GM12892 (cell line): ENCODE measurements at regions not wholly inside any gene's neighbourhood (a gene's known extent, or its start where the extent isn't known, plus 50 kb on each side); places are given as distances from the start of the nearest gene placed in this dataset.

Experiments used
- POLR2A ChIP-seq: IDR thresholded peaks from 2 replicates; pipeline ENCODE4 v1.6.1; 2011; ENCODE audit warnings: low read depth, low read length, control low read depth
- TAF1 ChIP-seq: IDR thresholded peaks from 2 replicates; pipeline ENCODE4 v1.6.1; 2011; ENCODE audit warnings: low read depth, mild to moderate bottlenecking, control low read depth, low read length, borderline replicate concordance

DNA sequence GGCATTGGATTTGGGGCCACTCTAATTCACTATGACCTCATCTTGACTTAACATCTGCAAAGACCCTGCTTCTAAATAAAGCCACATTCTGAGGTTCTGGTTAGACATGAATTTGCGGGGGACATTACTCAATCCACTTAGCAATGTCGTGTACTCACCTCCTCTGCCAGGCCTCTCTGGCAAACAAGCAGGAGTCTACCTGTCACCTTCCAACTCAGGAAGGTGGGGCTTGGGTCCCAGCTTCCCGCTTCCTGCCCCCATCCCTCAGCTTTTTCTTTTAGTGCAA, 177.8 kb downstream of the PSMG1 start:
- TF ChIP-seq POLR2A (no peak), TAF1 (no peak)
